ENCODE measurements at regions not wholly inside any gene's neighbourhood (a gene's known extent, or its start where the extent isn't known, plus 50 kb on each side); places are given as distances from the start of the nearest gene placed in this dataset.

- no peak for ATAC-seq
- TF ChIP-seq CSDC2 (CRISPR knock-in tag; IDR thresholded peaks at IDR 0.05) (no peak), CREB5 (CRISPR knock-in tag; IDR thresholded peaks at IDR 0.05; ENCODE audit: low read depth) (no peak), ZFP3 (CRISPR knock-in tag; IDR thresholded peaks at IDR 0.05) (no peak), ESRRG (CRISPR knock-in tag; IDR thresholded peaks at IDR 0.05) (no peak), SNAI2 (CRISPR knock-in tag; IDR thresholded peaks at IDR 0.05) (no peak), ARNTL (CRISPR knock-in tag; IDR thresholded peaks at IDR 0.05; ENCODE audit: borderline replicate concordance, low read depth) (no peak), CSRNP3 (CRISPR knock-in tag; IDR thresholded peaks at IDR 0.05) (no peak), ZFP30 (CRISPR knock-in tag; IDR thresholded peaks at IDR 0.05) (no peak), TSHZ2 (CRISPR knock-in tag; IDR thresholded peaks at IDR 0.05) (no peak), RARB (CRISPR knock-in tag; IDR thresholded peaks at IDR 0.05) (no peak), OSR1 (CRISPR knock-in tag; IDR thresholded peaks at IDR 0.05) (no peak), TCF4 (CRISPR knock-in tag; IDR thresholded peaks at IDR 0.05; ENCODE audit: borderline replicate concordance) (no peak)
Observed at GRCh38 chr18:78766651-78767533, 212.7 kb upstream of the SALL3 start.

- ATAC-seq, result no peak
- TF ChIP-seq, protein P1, sequence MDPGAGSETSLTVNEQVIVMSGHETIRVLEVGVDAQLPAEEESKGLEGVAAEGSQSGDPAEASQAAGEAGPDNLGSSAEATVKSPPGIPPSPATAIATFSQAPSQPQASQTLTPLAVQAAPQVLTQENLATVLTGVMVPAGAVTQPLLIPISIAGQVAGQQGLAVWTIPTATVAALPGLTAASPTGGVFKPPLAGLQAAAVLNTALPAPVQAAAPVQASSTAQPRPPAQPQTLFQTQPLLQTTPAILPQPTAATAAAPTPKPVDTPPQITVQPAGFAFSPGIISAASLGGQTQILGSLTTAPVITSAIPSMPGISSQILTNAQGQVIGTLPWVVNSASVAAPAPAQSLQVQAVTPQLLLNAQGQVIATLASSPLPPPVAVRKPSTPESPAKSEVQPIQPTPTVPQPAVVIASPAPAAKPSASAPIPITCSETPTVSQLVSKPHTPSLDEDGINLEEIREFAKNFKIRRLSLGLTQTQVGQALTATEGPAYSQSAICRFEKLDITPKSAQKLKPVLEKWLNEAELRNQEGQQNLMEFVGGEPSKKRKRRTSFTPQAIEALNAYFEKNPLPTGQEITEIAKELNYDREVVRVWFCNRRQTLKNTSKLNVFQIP (CRISPR knock-in tag; IDR thresholded peaks at IDR 0.05; ENCODE audit: borderline replicate concordance, low read depth), result no peak
- TF ChIP-seq SNAI2 (CRISPR knock-in tag; IDR thresholded peaks at IDR 0.05) (no peak), ZFP3 (CRISPR knock-in tag; IDR thresholded peaks at IDR 0.05) (no peak), CSDC2 (CRISPR knock-in tag; IDR thresholded peaks at IDR 0.05) (no peak), PPARA (CRISPR knock-in tag; IDR thresholded peaks at IDR 0.05; ENCODE audit: borderline replicate concordance) (no peak), TOX (CRISPR knock-in tag; IDR thresholded peaks at IDR 0.05; ENCODE audit: borderline replicate concordance) (no peak), RARB (CRISPR knock-in tag; IDR thresholded peaks at IDR 0.05) (no peak), ESRRG (CRISPR knock-in tag; IDR thresholded peaks at IDR 0.05) (no peak), BACH2 (CRISPR knock-in tag; IDR thresholded peaks at IDR 0.05; ENCODE audit: borderline replicate concordance) (no peak), ZNF565 (CRISPR knock-in tag; conservative IDR thresholded peaks at IDR 0.05; ENCODE audit: low read depth) (no peak), ZFP30 (CRISPR knock-in tag; IDR thresholded peaks at IDR 0.05) (no peak), CREB5 (CRISPR knock-in tag; IDR thresholded peaks at IDR 0.05; ENCODE audit: low read depth) (no peak), TSHZ2 (CRISPR knock-in tag; IDR thresholded peaks at IDR 0.05) (no peak), ZC3H10 (CRISPR knock-in tag; IDR thresholded peaks at IDR 0.05) (no peak), CSRNP3 (CRISPR knock-in tag; IDR thresholded peaks at IDR 0.05) (no peak), ISL1 (CRISPR knock-in tag; IDR thresholded peaks at IDR 0.05) (no peak)
Observed at GRCh38 chr18:78767648-78768071, 212.0 kb upstream of the SALL3 start.
